Ishikawa (cell line): ENCODE measurements at regions not wholly inside any gene's neighbourhood (a gene's known extent, or its start where the extent isn't known, plus 50 kb on each side); places are given as distances from the start of the nearest gene placed in this dataset.

Experiments used
- CEBPB ChIP-seq: IDR thresholded peaks from 2 replicates; pipeline ENCODE4 v1.6.1; 2012
- CREB1 ChIP-seq: IDR thresholded peaks from 2 replicates; pipeline ENCODE4 v1.6.1; 2012; ENCODE audit warnings: low read depth
- EGR1 ChIP-seq: IDR thresholded peaks from 2 replicates; pipeline ENCODE4 v1.6.1; 2012
- EP300 ChIP-seq: IDR thresholded peaks from 2 replicates; pipeline ENCODE4 v1.6.1; 2012; ENCODE audit warnings: borderline replicate concordance
- FOXM1 ChIP-seq: IDR thresholded peaks from 2 replicates; pipeline ENCODE4 v1.6.1; 2012; ENCODE audit warnings: low read depth, borderline replicate concordance
- MAX ChIP-seq: IDR thresholded peaks from 2 replicates; pipeline ENCODE4 v1.6.1; 2012
- NFIC ChIP-seq: IDR thresholded peaks from 2 replicates; pipeline ENCODE4 v1.6.1; 2012
- RAD21 ChIP-seq: IDR thresholded peaks from 2 replicates; pipeline ENCODE4 v1.6.1; 2012; ENCODE audit warnings: low read depth
- REST ChIP-seq: IDR thresholded peaks from 2 replicates; pipeline ENCODE4 v1.6.1; 2012; ENCODE audit warnings: low read depth, mild to moderate bottlenecking
- TAF1 ChIP-seq: IDR thresholded peaks from 2 replicates; pipeline ENCODE4 v1.6.1; 2012; ENCODE audit warnings: low read depth, mild to moderate bottlenecking
- TCF12 ChIP-seq: IDR thresholded peaks from 2 replicates; pipeline ENCODE4 v1.6.1; 2012; ENCODE audit warnings: low read depth
- TEAD4 ChIP-seq: IDR thresholded peaks from 2 replicates; pipeline ENCODE4 v1.6.1; 2012
- YY1 ChIP-seq: IDR thresholded peaks from 2 replicates; pipeline ENCODE4 v1.6.1; 2012; ENCODE audit warnings: low read depth
- ZBTB7A ChIP-seq: IDR thresholded peaks from 2 replicates; pipeline ENCODE4 v1.6.1; 2012; ENCODE audit warnings: low read depth
- TF ChIP-seq, protein P1 (sequence below): IDR thresholded peaks from 2 replicates; pipeline ENCODE4 v1.6.1; 2012

- no peak for TF ChIP-seq CREB1
These were observed 58.3 kb upstream of the LYST start for GRCh38 chr1:235925016-235925415.

DNA sequence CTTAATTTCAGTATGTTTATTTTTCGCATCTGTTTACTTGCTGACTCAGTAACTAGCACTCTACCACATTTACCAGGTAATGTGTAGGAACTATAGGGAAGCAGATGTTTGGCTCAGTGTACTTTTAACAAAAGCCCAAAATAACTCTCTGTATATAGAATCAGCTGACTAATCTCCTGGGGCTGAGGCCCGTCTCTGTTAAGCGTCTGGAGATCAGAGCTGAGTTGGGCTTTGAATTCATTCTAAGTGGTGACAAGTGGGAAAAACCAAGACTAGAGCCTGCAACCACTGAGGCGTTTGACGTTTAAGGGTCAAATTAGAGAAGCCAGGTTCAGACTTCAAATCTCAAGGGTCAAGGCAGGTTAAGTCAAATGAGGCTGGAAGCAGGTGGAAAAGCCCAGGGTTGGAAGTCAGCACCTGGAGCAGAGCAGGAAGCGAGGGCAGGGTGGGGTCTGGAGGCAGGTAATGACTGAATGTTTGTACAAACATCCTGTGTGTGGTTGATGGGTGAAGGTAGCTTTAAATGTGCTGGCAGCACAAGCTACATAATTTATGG lies 56.8 kb upstream of the LYST start:
- TF ChIP-seq MAX (no peak), TCF12 (no peak), YY1 (no peak), TAF1 (no peak), RAD21 (no peak)

DNA sequence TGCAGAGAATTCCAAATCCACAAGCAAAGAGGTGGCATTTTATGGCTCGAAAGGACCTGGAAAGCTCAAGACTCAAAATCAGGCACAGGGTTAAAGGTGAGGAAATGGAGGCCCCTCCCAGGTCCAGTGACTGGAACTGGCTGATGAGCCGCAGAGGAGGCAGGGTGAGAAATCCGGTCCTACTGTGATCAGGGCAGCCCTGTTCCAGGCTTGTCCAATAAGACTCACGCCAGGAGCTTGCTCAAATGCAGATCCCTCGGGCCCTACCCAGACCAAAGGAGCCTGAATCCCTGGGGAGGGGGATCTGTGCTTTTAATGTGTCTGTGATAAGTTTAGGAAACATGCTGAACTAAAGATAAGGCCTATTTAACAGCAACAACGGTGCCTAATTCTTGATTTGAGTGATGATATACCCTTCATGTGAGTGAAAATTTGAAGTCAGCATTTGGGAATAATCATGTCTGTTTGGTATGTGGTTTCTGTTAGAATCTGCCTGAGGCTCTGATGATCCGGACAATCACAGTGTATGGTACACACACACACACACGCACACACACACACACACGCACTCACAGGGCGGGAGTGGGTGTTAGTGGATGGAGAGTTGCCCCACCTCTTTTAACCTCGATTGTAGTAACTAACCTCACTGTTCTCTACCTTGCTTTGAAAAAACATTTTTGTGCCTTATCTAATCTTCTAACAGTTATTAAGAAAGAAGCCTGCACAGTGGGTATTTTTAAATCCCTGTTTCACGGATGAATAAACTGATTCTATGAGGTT lies 54.1 kb upstream of the LYST start:
- no peak for TF ChIP-seq RAD21

GRCh38 chr1:235919833-235920441 lies 53.2 kb upstream of the LYST start:
- TF ChIP-seq RAD21 (peak; percentile 19; the same call in 1 of the 2 replicates), TCF12 (peak; percentile 42; the same call in 1 of the 2 replicates), TEAD4 (peak; percentile 32; the same call in 1 of the 2 replicates), EP300 (no peak), YY1 (no peak), EGR1 (no peak), CREB1 (no peak), MAX (peak; percentile 31; the same call in 1 of the 2 replicates), TAF1 (no peak), NFIC (peak; percentile 73)

- TF ChIP-seq RAD21 (no peak), TEAD4 (no peak), TAF1 (no peak), TCF12 (no peak), EGR1 (no peak), EP300 (no peak), CREB1 (no peak), FOXM1 (no peak), CEBPB (no peak), ZBTB7A (no peak), MAX (no peak), YY1 (no peak), NFIC (no peak), REST (no peak)
- TF ChIP-seq, protein P1, sequence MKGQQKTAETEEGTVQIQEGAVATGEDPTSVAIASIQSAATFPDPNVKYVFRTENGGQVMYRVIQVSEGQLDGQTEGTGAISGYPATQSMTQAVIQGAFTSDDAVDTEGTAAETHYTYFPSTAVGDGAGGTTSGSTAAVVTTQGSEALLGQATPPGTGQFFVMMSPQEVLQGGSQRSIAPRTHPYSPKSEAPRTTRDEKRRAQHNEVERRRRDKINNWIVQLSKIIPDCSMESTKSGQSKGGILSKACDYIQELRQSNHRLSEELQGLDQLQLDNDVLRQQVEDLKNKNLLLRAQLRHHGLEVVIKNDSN, result no peak
These were observed 52.6 kb upstream of the LYST start for GRCh38 chr1:235919127-235919832.

- no peak for TF ChIP-seq TAF1
- no peak for TF ChIP-seq FOXM1
- TF ChIP-seq RAD21, result no peak
- no peak for TF ChIP-seq ZBTB7A
- TF ChIP-seq EGR1, result no peak
- TF ChIP-seq MAX, result no peak
- no peak for TF ChIP-seq CEBPB
- TF ChIP-seq REST, result no peak
- no peak for TF ChIP-seq TEAD4
- TF ChIP-seq CREB1, result no peak
- no peak for TF ChIP-seq EP300
- no peak for TF ChIP-seq NFIC
- TF ChIP-seq TCF12, result no peak
- TF ChIP-seq, protein P1, result no peak
- TF ChIP-seq YY1, result no peak
These were observed 51.8 kb upstream of the LYST start for GRCh38 chr1:235918465-235918864.
